ENCODE measurements at regions not wholly inside any gene's neighbourhood (a gene's known extent, or its start where the extent isn't known, plus 50 kb on each side); places are given as distances from the start of the nearest gene placed in this dataset.
A peak's percentile ranks its signal among the peaks of the same experiment; 100 is the strongest.

DNA sequence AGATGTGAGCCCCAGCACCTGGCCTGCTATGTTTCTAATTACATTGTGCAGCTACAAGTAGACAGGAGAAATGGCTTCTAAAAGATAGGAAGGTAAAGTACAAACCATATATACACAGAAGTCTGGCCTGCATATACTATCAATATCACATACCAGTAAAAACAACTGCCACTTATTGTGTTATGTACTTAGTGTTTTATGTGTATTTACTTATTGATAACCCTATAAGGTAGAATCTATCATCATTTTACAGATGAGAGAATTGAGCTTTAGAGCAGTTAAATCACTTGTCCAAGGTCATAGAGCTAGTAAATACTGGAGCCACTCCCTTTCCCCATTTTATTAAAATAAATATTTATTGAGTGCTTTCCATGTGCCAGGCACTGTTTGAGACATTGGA lies 102.4 kb upstream of the PRDM1 start:
- peaks cover 79% of the 10 kb centered on the region for H3K27me3 ChIP-seq (ENCODE audit: control insufficient read depth, insufficient read depth, low read length)

DNA sequence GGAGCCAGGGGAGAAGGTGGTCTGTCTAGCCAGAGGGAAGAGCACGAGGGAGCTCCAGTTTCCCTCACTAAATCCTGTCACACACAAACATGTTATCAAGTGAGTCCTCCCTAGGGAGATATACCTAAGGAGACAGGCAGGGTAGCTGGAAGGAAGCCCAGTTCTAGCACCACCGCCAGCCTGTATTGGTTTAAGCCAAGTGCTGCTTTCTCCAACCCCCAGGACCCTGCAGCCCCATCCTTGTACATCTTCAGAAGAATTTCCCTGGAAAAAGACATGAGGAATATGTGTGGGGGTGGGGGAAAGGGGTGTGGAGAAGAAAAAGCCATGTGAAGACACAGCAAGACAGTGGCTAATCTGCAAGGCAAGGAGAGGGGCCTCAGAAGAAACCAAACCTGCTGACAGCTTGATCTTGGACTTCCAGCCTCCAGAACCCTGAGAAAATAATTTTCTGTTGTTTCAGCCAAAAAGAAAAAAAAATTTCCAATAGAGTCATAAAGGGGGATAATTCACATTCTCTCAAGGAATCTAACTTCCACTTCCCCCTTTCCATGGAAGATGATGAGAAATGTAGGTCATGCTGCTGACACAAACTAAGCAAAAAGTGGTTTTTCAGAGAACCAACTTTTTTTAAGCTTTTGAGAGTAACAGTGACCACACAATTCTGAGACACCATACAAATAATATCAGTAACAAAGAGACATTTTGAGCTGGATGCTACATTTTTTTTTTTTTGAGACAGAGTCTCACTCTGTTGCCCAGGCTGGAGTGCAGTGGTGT lies 103.2 kb upstream of the PRDM1 start:
- Histone ChIP-seq H3K36me3 (ENCODE audit: control insufficient read depth, insufficient read depth, low read length) (no peaks in the 10 kb centered on the region), H3K4me3 (ENCODE audit: low read depth, low read length) (no peak overlapping the region), H3K4me1 (ENCODE audit: control insufficient read depth, insufficient read depth, low read length) (peaks cover 18% of the 10 kb centered on the region), H3K9me3 (ENCODE audit: control insufficient read depth, insufficient read depth, low read length) (no peaks in the 10 kb centered on the region), H3K27ac (ENCODE audit: low read depth, low read length) (no peak overlapping the region), H3K27me3 (ENCODE audit: control insufficient read depth, insufficient read depth, low read length) (peaks cover 73% of the 10 kb centered on the region)
- no CpG with 5 or more reads among the region's 2 CpGs for WGBS (ENCODE audit: insufficient coverage)
- no peak for DNase-seq (ENCODE audit: low read depth in 4 of 6, low spot score in 6 of 6)

More for the DNA sequence above, 102.4 kb upstream of the PRDM1 start:
- Histone ChIP-seq H3K36me3 (ENCODE audit: control insufficient read depth, insufficient read depth, low read length) (no peaks in the 10 kb centered on the region), H3K9me3 (ENCODE audit: control insufficient read depth, insufficient read depth, low read length) (no peaks in the 10 kb centered on the region), H3K4me1 (ENCODE audit: control insufficient read depth, insufficient read depth, low read length) (peaks cover 18% of the 10 kb centered on the region), H3K27ac (ENCODE audit: low read depth, low read length) (no peak overlapping the region), H3K4me3 (ENCODE audit: low read depth, low read length) (no peak overlapping the region)
- no peak for DNase-seq (ENCODE audit: low read depth in 4 of 6, low spot score in 6 of 6)

DNA sequence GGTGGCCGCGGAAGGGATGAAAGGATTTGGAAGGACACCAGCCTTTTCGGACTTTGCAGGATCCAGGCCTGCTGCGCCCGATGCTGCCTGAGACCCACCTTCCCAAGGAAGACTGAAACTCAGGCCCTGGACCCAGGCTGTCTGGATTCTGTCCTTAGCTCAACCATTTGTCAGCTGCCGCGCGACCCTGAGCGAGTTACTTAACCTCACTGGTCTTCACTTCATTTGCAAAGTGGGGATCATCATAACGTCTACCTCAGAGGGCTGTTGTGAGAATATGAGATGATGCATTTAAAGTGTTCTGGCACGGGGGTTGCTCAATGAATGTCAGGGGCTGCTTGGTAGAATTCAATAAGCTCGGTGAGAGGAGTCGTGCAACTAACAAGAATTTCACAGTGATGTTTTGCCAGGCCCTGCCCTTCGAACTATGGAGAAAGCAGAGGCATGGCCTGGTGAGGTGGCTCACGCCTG lies 104.2 kb upstream of the PRDM1 start:
- H3K27me3 ChIP-seq (ENCODE audit: control insufficient read depth, insufficient read depth, low read length), result peaks cover 62% of the 10 kb centered on the region
- H3K4me3 ChIP-seq (ENCODE audit: low read depth, low read length), result no peak overlapping the region
- no peaks in the 10 kb centered on the region for H3K36me3 ChIP-seq (ENCODE audit: control insufficient read depth, insufficient read depth, low read length)
- 49% methylated on average over 15 of the region's 15 CpGs for WGBS (ENCODE audit: insufficient coverage)
- no peaks in the 10 kb centered on the region for H3K9me3 ChIP-seq (ENCODE audit: control insufficient read depth, insufficient read depth, low read length)
- H3K27ac ChIP-seq (ENCODE audit: low read depth, low read length), result no peak overlapping the region
- peaks cover 18% of the 10 kb centered on the region for H3K4me1 ChIP-seq (ENCODE audit: control insufficient read depth, insufficient read depth, low read length)
- no peak for DNase-seq (ENCODE audit: low read depth in 4 of 6, low spot score in 6 of 6)

DNA sequence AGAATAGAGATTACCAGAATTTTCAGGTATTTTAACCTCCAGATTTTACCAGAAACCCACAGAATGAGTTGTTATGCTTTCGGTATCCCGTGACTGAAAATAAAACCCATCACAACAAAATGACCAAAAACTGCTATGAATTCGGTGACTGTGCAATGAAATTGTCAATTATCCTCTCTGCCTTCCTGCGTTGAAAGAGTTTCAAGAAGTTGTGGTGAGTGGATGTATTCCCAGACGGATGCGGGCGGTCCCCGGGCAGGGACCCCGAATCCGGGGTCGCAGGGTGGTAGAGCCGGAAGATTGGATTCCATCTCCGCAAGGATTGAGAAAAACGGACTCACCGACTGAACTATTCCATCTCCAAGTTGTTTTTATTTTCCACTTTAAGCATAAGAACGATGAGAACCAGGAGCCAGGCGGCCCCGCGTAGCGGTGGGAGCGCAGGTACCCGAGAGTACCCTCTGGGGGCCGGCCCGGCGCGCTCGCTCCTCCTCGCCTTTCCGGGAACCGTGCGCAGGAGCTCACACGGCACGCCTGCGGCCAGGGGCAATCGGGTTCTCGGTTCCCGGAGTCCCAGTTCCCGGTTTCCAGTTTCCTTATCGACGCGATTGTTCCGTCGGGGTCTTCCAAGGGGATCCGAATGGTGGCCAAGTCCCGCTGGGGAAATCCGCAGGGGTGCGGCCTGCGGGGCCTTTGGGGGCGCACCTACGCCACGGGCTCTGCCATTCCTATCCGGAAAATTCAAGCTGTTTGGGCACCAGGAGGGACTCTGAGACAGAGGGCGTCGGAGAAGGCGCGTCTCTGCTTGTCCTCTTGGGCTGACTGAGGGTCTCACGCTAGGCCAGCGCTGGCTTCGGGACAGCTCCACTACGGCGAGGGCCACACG lies 104.9 kb upstream of the PRDM1 start:
- peak overlapping the region; percentile 16 for H3K4me3 ChIP-seq (ENCODE audit: low read depth, low read length)
- peak in 2 of 6 donors; percentile 7 to 37 for DNase-seq (ENCODE audit: low read depth in 4 of 6, low spot score in 6 of 6)
- WGBS (ENCODE audit: insufficient coverage), result 4% methylated on average over 57 of the region's 62 CpGs
- no peak overlapping the region for H3K27ac ChIP-seq (ENCODE audit: low read depth, low read length)
- H3K27me3 ChIP-seq (ENCODE audit: control insufficient read depth, insufficient read depth, low read length), result peaks cover 56% of the 10 kb centered on the region
- H3K4me1 ChIP-seq (ENCODE audit: control insufficient read depth, insufficient read depth, low read length), result peaks cover 15% of the 10 kb centered on the region
- no peaks in the 10 kb centered on the region for H3K36me3 ChIP-seq (ENCODE audit: control insufficient read depth, insufficient read depth, low read length)
- H3K9me3 ChIP-seq (ENCODE audit: control insufficient read depth, insufficient read depth, low read length), result no peaks in the 10 kb centered on the region

DNA sequence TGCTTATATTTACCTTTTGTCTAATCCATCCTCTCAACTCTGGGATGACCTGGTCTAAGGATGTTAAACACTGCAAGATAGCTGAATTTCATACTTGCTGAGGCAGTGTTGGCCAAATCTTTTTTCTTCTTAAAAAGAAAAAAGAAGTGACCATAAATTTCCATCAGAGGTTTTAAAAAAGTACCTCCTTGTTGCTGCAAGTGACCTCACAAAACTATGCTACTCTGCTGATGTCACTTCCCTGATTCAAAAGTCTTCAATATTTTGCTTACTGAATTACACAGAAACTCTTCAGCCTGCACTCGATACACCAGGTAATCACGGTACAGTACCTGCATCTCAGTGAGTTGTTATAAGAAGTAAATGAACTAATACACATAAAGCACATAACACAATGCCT lies 107.2 kb upstream of the PRDM1 start:
- no peak overlapping the region for H3K4me3 ChIP-seq (ENCODE audit: low read depth, low read length)
- H3K4me1 ChIP-seq (ENCODE audit: control insufficient read depth, insufficient read depth, low read length), result peaks cover 10% of the 10 kb centered on the region
- peaks cover 34% of the 10 kb centered on the region for H3K27me3 ChIP-seq (ENCODE audit: control insufficient read depth, insufficient read depth, low read length)
- no peaks in the 10 kb centered on the region for H3K36me3 ChIP-seq (ENCODE audit: control insufficient read depth, insufficient read depth, low read length)
- no peak overlapping the region for H3K27ac ChIP-seq (ENCODE audit: low read depth, low read length)
- DNase-seq (ENCODE audit: low read depth in 4 of 6, low spot score in 6 of 6), result no peak
- no CpG with 5 or more reads among the region's 2 CpGs for WGBS (ENCODE audit: insufficient coverage)
- H3K9me3 ChIP-seq (ENCODE audit: control insufficient read depth, insufficient read depth, low read length), result no peaks in the 10 kb centered on the region

DNA sequence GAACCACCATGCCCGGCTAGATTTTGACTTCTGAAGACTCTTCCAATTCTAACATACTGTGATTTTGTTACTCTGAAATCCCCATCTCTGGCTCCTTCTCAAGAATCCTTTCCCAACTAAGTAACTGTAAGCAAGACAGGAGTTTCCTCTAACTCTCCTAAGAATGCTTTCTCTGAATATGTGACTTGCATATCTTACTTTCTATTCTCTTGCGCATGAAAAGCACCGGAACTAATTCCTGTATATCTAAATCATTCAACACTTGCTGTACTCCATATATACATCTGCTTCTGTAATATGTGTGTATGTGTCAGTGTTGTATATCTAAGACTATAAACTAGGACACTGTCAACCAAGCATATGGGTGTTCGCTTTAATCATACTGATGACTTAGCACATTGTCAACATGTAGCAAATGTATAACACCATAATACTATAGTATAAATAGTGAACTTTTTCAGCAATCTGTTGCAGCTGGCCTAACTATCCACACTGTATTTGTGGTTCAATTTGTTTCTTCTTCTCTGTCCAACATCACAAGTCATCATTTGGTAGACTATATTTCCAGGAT lies 108.1 kb upstream of the PRDM1 start:
- Histone ChIP-seq H3K36me3 (ENCODE audit: control insufficient read depth, insufficient read depth, low read length) (no peaks in the 10 kb centered on the region), H3K27me3 (ENCODE audit: control insufficient read depth, insufficient read depth, low read length) (peaks cover 29% of the 10 kb centered on the region), H3K4me3 (ENCODE audit: low read depth, low read length) (no peak overlapping the region), H3K9me3 (ENCODE audit: control insufficient read depth, insufficient read depth, low read length) (no peaks in the 10 kb centered on the region), H3K27ac (ENCODE audit: low read depth, low read length) (no peak overlapping the region), H3K4me1 (ENCODE audit: control insufficient read depth, insufficient read depth, low read length) (peaks cover 10% of the 10 kb centered on the region)
- WGBS (ENCODE audit: insufficient coverage), result 100% methylated on average over 1 of the region's 4 CpGs
- DNase-seq (ENCODE audit: low read depth in 4 of 6, low spot score in 6 of 6), result peak in 1 of 6 donors; percentile 9

DNA sequence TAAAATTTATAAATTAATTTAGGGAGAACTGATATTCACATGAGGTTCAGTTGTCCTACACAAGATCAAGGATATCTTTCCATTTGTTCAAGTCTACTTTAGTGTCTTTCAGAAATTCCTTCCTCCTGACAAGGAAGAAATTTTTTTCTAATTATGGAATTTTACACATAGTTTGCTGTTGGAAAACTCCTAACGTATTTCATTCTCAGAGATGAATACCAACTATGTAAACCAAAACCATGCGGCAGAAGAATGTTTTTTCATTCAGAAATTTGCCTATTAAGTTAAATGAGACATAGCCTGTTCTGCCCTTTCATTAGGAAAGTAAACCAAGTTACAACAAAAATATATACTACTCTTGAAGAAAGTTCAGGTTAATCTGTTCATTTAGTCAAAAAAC lies 111.2 kb upstream of the PRDM1 start:
- no CpG with 5 or more reads among the region's 2 CpGs for WGBS (ENCODE audit: insufficient coverage)
- Histone ChIP-seq H3K9me3 (ENCODE audit: control insufficient read depth, insufficient read depth, low read length) (peaks cover 2% of the 10 kb centered on the region), H3K27ac (ENCODE audit: low read depth, low read length) (no peak overlapping the region), H3K4me3 (ENCODE audit: low read depth, low read length) (no peak overlapping the region), H3K4me1 (ENCODE audit: control insufficient read depth, insufficient read depth, low read length) (no peaks in the 10 kb centered on the region), H3K36me3 (ENCODE audit: control insufficient read depth, insufficient read depth, low read length) (no peaks in the 10 kb centered on the region), H3K27me3 (ENCODE audit: control insufficient read depth, insufficient read depth, low read length) (peaks cover 4% of the 10 kb centered on the region)
- no peak for DNase-seq (ENCODE audit: low read depth in 4 of 6, low spot score in 6 of 6)

DNA sequence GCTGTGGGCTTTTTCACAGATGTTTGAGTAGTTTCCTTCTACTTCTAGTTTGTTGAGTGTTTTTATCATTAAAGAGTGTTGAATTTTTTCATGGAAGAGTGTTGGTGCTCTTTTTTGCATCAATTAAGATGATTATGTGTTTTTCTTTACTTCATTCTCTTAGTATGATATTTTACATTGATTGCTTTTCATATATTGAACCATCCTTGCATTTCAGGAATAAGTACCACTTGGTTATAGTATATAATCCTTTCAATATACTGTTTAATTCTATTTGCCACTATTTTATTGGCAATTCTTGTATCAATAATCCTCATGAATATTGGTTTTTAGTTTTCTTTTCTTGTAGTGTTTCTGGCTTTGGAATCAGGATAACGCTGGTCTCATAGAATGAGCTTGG lies 113.7 kb upstream of the PRDM1 start:
- H3K4me1 ChIP-seq (ENCODE audit: control insufficient read depth, insufficient read depth, low read length), result no peaks in the 10 kb centered on the region
- H3K27me3 ChIP-seq (ENCODE audit: control insufficient read depth, insufficient read depth, low read length), result no peaks in the 10 kb centered on the region
- peaks cover 2% of the 10 kb centered on the region for H3K9me3 ChIP-seq (ENCODE audit: control insufficient read depth, insufficient read depth, low read length)
- no peaks in the 10 kb centered on the region for H3K36me3 ChIP-seq (ENCODE audit: control insufficient read depth, insufficient read depth, low read length)
- 93% methylated on average over 1 of the region's 1 CpG for WGBS (ENCODE audit: insufficient coverage)
- no peak overlapping the region for H3K4me3 ChIP-seq (ENCODE audit: low read depth, low read length)
- H3K27ac ChIP-seq (ENCODE audit: low read depth, low read length), result no peak overlapping the region
- no peak for DNase-seq (ENCODE audit: low read depth in 4 of 6, low spot score in 6 of 6)

DNA sequence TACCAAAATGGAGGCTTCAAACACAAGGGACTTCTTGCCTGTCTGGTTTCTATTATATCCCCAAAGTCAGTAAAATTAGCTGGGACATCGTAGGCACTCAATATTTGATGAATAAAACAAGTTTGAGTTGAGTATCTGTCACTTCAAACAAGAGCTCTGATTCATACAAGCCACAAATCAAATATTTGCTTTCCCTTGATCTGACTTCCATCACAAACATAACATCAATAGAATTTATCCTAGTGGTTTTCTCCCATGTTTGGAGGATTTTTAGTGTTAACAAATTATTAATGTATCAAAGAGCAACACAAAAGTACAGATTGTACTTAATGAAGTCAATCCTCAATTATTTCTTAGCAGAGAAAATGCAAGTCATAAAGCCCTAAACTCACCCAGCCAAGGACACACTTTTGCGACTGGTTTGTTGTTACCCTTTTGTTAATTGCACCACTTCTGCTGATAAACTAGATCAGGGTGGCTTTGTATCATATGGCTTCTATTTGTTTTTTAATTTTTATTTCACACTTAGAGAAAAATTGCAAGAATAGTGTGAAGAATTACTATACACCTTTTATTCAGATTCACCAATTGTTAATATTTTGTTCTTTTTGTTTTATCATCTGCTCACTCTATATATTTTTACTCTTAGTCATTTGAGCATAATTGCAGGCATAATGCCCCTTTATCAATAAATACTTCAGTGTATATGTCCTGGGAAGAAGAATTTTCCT lies 117.4 kb upstream of the PRDM1 start:
- Histone ChIP-seq H3K36me3 (ENCODE audit: control insufficient read depth, insufficient read depth, low read length) (no peaks in the 10 kb centered on the region), H3K9me3 (ENCODE audit: control insufficient read depth, insufficient read depth, low read length) (peaks cover 2% of the 10 kb centered on the region), H3K27me3 (ENCODE audit: control insufficient read depth, insufficient read depth, low read length) (no peaks in the 10 kb centered on the region), H3K4me3 (ENCODE audit: low read depth, low read length) (no peak overlapping the region), H3K27ac (ENCODE audit: low read depth, low read length) (no peak overlapping the region), H3K4me1 (ENCODE audit: control insufficient read depth, insufficient read depth, low read length) (no peaks in the 10 kb centered on the region)
- DNase-seq (ENCODE audit: low read depth in 4 of 6, low spot score in 6 of 6), result no peak
- WGBS (ENCODE audit: insufficient coverage), result no CpG with 5 or more reads among the region's 2 CpGs

All from spinal cord (tissue), 9 donors.